Fibroblast of villous mesenchyme (primary cell): ENCODE measurements at regions not wholly inside any gene's neighbourhood (a gene's known extent, or its start where the extent isn't known, plus 50 kb on each side); places are given as distances from the start of the nearest gene placed in this dataset.
"Not testable (repeated sequence)": the region's sequence is repeated elsewhere in the genome, so short reads cannot be mapped to it uniquely, and the experiment has no call there.

Source experiments
- DNase-seq: peaks from one replicate; pipeline ENCODE4 v3.0.0-alpha.2; 2010; ENCODE audit warnings: low read depth
- H3K4me3 ChIP-seq: 2 replicates; pipeline ENCODE4 v1.5.1; 2011; ENCODE audit warnings: low read depth, mild to moderate bottlenecking, low read length
- TF ChIP-seq, protein P1 (sequence below): IDR thresholded peaks from 2 replicates; pipeline ENCODE4 v1.5.1; 2012; ENCODE audit warnings: low read depth, mild to moderate bottlenecking, low read length; ENCODE audit not compliant: insufficient read depth

DNA sequence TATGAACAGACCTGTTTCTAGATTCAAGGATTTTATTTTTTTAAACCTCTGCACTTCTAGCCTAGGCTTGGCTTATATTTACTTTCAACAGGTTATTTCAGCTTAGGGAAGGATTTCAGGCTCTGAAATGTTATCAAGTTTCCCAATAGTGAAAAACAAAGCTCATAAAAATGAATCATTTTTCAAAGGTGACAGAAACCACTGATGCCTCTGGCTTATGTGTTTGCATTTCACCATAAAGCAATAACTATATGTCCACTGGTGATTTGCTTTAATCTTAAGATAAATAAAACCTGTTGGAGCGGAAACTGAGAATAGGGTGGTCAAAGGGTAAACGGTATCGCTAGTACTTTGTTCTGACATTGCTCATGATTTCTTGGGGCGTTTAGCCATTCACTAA lies 141.2 kb upstream of the LRIG1 start:
- TF ChIP-seq, protein P1, sequence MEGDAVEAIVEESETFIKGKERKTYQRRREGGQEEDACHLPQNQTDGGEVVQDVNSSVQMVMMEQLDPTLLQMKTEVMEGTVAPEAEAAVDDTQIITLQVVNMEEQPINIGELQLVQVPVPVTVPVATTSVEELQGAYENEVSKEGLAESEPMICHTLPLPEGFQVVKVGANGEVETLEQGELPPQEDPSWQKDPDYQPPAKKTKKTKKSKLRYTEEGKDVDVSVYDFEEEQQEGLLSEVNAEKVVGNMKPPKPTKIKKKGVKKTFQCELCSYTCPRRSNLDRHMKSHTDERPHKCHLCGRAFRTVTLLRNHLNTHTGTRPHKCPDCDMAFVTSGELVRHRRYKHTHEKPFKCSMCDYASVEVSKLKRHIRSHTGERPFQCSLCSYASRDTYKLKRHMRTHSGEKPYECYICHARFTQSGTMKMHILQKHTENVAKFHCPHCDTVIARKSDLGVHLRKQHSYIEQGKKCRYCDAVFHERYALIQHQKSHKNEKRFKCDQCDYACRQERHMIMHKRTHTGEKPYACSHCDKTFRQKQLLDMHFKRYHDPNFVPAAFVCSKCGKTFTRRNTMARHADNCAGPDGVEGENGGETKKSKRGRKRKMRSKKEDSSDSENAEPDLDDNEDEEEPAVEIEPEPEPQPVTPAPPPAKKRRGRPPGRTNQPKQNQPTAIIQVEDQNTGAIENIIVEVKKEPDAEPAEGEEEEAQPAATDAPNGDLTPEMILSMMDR = no peak
- H3K4me3 ChIP-seq = no peak overlapping the region
- DNase-seq = no peak

DNA sequence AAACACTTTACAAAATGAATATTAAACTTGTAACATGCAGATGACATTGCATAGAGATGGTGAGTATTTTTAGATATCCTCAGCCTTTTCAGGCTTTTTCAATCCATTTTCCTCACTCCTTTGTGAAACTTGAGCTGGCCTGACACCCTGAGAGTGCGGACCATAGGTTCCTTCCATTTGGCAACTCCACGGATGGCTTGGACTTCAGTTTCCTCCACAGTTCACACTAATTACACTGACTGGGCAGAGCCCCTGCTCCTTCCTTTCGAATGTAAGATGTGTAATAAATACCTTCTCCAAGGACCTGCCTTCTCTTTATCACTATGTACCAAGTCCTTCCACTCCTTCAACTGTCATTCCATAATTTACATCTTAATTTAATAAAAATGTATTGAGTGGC lies 141.7 kb upstream of the LRIG1 start:
- H3K4me3 ChIP-seq = no peak overlapping the region
- DNase-seq = no peak
- TF ChIP-seq, protein P1 = no peak

DNA sequence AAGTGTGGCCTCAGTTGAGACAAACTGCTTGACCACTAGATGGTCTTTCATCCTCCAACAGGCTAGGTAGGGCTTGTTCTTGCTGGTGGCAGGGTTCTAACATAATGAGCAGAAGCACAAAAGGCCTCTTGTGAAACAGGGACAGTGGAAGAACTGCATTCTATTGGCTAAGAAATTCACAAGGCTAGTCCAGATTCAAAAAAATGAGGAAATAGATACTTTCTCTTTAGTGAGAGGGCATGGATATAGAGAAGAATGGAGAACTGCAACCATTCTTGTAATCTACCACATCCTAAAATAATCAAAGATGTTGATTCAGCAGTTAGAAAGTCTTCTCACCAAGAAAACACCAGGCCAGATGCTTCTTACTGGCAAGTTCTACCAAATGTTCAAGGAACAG lies 143.7 kb upstream of the LRIG1 start:
- TF ChIP-seq, protein P1 = no peak
- no peak overlapping the region for H3K4me3 ChIP-seq
- DNase-seq = no peak

DNA sequence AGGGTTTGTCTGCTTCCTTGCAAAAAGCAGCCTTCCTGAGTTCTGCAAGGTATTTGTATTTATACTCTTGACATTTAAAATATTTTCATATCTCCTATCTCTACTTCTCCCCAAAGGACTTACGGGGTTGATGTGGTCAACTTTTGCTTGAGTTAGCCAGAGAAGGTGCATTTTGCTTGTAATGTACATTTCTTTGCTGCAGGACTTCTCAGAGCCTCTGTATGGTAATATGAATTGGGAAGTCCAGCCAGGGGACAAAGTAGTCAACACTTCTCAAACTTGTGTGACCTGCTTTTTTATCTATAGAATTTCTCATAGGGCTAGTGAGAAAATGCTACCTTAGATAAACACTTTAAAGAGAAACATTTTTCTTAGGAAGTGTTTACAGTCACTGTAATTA lies 148.2 kb upstream of the LRIG1 start:
- TF ChIP-seq, protein P1 = no peak
- H3K4me3 ChIP-seq = no peak overlapping the region
- no peak for DNase-seq

DNA sequence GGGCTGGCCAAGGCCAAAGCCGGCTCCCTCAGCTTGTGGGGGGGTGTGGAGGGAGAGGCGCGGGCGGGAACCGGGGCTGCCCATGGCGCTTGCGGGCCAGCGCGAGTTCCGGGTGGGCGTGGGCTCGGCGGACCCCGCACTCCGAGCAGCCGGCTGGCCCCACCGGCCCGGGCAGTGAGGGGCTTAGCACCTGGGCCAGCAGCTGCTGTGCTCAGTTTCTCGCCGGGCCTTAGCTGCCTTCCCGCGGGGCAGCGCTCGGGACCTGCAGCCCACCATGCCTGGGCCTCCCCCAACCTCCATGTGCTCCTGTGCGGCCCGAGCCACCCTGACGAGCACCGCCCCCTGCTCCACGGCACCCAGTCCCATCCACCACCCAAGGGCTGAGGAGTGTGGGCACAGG lies 150.7 kb upstream of the LRIG1 start:
- DNase-seq, H3K4me3 ChIP-seq: not testable (repeated sequence)

DNA sequence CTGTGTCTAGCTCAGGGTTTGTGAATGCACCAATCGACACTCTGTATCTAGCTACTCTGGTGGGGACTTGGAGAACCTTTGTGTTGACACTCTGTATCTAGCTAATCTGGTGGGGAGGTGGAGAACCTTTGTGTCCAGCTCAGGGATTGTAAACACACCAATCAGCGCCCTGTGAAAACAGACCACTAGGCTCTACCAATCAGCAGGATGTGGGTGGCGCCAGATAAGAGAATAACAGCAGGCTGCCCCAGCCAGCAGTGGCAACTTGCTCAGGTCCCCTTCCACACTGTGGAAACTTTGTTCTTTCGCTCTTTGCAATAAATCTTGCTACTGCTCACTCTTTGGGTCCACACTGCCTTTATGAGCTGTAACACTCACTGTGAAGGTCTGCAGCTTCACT lies 151.3 kb upstream of the LRIG1 start:
- H3K4me3 ChIP-seq, DNase-seq: not testable (repeated sequence)

DNA sequence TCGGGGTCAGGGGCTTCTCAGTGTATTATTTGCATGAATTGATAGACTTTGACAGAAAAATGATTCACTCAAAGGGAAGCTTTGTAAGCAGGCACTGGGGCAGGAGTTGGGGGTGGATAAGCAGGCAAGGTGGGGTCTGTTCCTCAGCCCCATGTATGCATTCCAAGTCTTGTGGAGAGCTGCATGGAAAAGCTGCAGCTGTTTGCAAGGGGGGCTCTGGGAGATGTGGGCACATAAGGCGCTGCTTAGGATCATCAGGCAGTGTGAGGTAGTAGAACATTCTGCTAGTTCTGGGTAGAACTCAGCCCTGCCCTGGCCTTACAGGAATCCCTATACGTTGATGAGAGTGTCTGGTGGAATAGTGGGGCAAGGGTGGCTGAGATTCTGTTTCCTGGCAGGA lies 154.2 kb upstream of the LRIG1 start:
- H3K4me3 ChIP-seq = no peak overlapping the region
- TF ChIP-seq, protein P1 = no peak
- DNase-seq = no peak

DNA sequence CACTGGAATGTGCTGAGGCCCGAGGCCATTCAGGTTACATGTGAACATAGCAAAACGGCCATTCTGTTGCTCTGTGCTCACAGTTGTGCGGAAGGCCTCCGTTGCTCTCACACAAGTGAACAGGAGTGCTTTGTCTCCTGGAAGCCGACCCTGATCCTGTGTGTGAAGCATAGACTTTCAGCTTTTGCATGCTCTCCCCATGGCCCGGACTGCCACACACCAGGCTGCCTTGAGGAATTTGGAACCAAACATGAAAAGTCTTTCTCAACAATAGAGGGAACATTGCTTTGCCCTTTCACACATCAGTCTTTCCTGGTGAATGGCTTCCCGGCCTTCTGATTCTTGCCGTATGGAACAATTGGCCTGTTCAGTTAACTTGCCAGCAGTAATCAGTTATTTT lies 154.8 kb upstream of the LRIG1 start:
- DNase-seq = no peak
- no peak overlapping the region for H3K4me3 ChIP-seq
- TF ChIP-seq, protein P1 = no peak
